GM21723 (cell line): ENCODE measurements at regions not wholly inside any gene's neighbourhood (a gene's known extent, or its start where the extent isn't known, plus 50 kb on each side); places are given as distances from the start of the nearest gene placed in this dataset.

Experiments
- ATAC-seq: cut with Tn5 transposase; IDR thresholded peaks from one replicate; pipeline ENCODE4 v1.9.1; 2021; ENCODE audit warnings: mild to moderate bottlenecking, moderate library complexity; ENCODE audit not compliant: unreplicated experiment

DNA sequence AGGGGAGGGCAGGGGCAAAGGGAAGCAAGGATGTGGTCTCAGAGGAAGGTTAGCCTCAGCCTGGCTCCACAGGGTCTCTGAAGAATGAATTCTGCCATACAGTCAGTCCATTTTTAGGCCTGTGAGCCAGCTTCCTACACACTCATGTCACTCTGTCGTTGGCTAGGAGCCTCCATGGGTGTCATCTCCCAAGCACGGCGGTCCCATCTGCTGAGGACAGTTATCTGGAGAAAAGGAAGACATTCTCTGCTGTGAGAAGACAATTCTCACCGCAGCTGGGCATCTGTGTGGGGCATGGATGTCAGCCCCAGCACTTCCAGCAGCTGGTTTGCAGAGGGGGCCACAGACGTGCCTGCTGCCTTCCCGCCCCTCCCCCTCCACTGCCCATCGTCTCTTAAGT is 167.6 kb downstream of the LINC00237 start:
- ATAC-seq, result no peak

DNA sequence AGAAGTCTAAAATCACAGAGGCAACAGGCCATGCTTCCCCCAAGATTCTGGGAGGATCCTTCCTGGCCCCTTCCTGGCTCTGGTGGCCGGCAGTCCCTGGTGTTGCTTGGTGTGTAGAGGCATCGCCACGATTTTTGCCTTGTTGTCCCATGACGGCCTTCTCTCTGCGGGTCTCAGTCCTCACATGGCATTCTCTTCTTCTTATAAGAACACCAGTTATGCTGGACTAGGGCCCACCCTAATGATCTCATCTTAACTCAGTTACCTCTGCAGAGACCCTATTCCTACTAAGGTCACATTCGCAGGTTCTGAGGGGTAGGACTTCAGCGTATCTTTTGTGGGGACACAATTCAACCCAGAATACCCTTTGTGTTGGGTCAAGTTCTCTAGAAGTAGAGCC is 168.0 kb downstream of the LINC00237 start:
- ATAC-seq, result no peak

GRCh38 chr20:20933142-20933958 is 172.8 kb downstream of the LINC00237 start:
- ATAC-seq, result no peak

- ATAC-seq, result no peak
Observed at GRCh38 chr20:20932156-20932555, 174.0 kb downstream of the LINC00237 start.

DNA sequence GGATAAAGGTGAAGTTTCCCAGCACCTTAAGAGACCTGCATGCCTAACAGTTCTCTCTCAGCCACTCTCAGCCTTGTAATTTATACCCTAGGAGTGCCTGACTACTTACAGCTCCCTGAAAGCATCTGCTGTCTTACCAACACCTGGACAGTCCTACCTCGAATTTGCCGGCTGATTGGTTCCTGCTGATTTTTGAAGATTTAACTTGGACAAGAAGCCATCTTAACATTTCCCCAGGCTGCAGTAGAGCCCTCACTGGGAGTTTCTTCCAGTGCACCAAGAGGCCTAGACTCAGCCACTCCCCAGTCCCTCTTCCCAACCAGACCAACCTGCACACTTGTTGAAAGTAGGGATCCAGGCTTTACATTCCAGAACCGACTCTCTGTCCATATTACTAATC is 174.5 kb downstream of the LINC00237 start:
- no peak for ATAC-seq

DNA sequence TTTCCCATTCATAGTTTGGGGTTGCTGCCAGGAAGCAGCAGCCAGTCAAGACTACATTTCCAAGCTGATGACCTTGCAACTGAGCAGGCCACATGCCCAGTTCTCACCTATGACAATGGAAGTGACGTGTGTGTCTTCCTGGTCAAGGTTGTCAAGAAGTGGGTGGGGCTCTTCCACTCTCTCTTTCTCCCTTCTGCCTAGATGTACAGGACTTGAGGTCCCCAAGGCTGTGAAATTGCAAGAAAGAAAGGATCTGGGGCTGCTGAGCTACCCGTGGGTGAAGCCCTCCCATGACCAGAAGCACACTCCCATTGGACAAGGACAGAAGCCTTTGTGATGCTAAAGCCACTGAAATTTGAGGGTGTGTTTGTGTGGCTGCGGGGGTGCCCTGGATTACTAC is 175.1 kb downstream of the LINC00237 start:
- no peak for ATAC-seq

DNA sequence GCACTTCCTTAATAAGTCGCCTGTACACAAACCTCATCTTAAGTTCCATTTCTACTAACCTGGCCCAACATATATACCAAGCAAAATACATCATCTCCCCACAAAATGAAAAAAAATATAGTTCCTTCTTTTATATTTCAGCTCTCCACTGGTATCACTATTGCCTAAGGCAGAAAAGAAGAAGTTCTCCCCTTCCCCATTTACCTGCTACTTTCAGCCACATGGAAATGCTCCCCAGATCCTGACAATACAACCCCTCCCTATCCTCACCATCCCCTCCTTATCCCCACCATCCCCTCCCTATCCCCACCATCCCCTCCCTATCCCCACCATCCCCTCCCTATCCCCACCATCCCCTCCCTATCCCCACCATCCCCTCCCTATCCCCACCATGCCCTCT is 175.7 kb downstream of the LINC00237 start:
- no peak for ATAC-seq

DNA sequence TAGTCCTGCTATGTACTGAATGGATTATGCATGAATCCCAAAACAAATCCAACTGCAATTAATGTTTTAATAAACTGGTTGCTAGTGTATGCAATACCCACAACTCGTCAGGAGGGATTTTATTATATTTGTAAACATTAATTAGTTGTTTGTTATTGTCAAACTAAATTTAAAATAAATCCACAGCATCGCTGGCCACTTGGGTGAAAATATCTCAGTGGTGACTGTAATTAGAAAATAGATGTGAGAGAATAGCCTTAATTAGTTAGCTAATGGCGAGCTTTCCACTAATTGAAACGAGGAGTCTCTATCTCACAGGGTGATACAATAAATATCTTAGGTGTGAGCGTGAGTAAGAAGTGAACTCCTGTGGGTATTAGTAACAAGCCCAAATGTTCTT is 176.8 kb downstream of the LINC00237 start:
- ATAC-seq, result no peak

GRCh38 chr20:20926222-20926905 is 179.8 kb downstream of the LINC00237 start:
- no peak for ATAC-seq

DNA sequence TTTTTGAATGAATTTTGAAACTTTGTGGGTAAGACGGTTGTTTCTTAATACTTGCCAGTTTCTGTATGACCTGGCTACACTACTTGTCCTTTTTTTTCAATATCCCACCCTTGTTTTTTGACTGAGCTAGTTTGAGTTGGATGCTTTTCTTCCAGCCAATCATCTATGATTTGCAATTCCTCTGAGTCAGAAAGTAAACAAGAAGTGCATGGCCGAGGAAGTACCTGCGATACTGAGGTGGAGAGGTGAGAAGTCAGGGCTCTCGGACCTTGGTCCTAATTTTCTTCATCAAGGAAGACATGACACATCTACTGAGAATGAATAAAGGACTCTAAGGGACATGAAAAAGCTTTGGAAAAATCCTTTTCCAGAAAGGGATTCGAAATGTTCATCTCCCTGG is 185.7 kb downstream of the LINC00237 start:
- ATAC-seq, result no peak

DNA sequence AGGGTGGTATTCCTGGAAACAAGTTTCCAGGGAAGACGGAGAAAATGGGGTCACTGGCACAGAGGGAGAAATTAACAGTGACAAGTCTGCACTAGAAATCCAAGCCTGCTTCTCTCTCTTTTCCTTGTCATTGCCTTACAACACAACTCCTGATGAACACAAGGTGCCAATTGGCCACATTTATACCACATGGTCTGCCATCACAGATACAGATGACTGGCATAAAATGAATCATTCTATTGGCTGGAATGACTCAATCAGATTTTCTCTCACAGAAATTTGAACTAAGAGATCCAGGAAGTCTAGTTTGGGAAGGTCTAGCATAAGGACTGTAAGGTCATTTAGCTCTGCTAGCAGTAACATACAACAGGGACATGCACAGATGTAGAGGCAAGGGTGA is 190.3 kb downstream of the LINC00237 start:
- ATAC-seq, result no peak

DNA sequence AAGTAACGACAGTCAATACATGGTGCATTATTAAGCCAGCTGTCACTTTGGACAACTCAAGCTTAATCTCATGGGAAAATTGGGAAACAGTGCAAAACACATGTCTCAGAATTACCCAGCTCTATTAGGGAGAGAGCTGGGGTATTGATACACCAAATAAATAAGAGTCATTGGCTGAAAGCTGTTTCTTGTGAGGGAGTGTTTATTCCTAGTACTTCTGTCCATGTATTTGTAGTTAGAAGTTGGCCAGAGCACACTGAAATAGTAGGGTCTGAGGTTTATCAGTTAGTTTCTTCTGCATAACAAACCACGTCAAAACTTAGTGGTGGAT is 192.0 kb upstream of the RALGAPA2 start:
- ATAC-seq, result no peak

DNA sequence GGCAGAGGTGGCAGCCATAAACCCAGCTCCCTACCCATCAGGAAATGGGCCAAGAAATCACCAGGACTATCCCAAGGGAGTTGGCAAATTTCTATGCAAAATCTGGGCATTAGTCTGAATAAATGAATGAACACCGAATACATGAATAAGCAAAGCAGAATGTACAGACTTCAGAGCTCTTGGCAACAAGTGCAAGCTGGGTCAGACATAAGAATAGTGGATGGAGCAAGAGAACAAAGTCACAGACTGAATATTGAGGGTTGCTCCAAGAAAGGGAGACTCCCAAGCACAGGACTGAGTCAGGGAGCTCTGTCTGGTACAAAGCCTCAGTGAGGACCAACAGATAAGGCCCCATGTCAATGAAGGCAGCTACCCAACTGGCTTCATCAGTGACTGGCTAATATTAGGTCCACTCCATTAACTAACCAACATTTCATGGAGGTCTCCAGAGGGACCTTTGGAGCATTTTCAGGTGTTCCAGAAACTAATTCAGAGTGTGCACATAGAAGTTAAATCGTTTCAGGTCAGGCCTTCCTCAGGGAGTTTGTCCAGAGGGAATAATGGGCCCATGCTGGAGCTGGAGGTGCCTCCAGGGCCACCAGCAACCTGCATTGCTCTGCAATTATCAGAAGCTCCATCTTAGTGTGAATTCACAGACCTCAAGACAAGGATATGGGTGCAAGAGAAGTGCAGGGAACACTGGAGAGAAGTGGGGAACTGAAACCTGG is 191.5 kb upstream of the RALGAPA2 start:
- no peak for ATAC-seq

DNA sequence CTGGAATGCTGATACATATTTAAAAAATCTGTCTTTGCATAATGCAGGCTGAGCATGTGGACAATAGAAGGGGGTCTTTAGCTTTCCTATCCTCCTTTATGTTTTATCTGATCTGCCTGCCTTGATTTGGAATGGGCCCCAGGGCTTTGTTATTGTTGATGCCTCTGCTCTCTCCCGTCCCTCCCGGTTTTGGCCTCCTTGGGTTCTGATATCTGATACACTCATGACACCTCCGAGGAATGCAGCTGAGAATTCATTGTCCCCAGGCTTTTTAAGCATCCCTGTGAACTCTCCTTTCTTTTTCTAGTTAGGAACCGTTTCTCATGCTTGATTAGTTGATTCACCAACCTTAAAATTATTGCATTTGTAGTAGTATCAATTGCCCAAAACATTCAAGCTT is 185.5 kb upstream of the RALGAPA2 start:
- ATAC-seq, result no peak

DNA sequence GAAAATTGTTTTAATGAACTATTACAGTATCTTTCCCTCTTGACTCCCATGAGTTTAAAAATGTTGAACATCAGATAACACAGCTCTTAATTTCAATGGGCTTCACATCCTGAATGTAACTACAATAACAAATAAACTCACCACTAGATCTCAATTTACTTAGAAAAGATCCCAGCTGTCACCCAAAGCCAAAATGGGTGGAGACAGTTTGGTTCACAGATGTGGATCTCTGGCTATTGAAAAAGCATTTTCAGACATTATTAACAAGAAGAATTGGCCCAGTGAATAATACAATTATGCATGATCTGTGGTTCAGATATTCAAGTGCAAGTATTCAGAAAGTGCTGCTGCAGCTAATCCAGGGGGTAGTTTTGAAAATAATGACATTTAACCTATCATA is 184.7 kb upstream of the RALGAPA2 start:
- ATAC-seq, result no peak

DNA sequence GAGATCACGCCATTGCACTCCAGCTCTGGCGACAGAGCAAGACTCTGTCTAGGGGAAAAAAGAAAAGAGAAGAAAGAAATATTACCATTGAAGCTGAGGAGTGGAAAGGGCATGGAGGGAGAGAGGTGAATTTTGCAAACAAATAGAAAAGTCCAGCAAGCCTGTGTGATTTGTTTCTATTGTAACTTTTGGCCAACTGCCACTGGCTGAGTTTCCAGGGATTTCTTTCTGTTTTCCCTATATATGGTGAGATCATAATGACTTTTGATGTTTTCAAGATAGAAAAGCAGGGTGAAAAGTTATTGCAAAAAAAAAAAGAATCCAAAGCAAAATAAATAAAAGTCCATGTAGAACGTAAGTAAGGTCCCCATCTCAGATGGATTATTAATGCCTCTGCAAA is 184.2 kb upstream of the RALGAPA2 start:
- no peak for ATAC-seq

DNA sequence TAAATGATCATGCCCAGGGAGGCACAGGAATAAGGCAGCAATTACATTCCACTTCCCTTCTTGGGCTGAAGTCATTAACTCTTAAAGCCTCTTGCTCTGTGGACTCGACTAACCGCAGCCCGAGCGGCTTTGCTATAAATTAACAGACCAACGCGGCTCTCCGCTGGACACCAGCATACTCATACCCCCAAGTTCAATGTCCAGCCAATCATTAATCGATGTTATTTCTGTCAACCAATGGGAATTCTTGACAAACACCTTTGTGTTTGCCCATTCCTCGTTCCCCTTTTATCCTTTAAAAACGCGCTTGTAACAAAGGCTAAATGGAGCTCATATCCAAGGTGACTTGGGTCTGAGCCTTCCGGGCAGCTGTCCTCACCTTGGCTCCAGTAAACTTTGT is 183.1 kb upstream of the RALGAPA2 start:
- ATAC-seq, result no peak

DNA sequence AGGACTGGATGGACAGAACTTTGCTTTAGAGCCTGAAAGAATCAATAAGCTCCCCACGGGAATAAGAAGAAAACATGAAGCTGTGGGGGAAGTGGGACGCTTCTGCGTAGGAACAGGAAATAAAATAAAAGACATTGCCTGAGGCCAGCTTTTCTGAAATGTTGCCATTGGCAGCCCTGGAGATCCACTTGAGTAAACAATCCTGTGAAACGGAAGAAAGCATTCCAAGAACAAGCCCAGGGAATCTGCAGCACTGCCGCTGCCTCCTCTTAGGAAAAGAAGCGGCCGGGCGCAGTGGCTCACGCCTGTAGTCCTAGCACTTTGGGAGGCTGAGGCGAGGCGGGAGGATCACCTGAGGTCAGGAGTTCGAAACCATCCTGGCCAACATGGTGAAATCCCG is 182.3 kb upstream of the RALGAPA2 start:
- no peak for ATAC-seq

- ATAC-seq, result no peak
Observed at GRCh38 chr20:20894280-20894679, 181.8 kb upstream of the RALGAPA2 start.

- ATAC-seq, result no peak
Observed at GRCh38 chr20:20892328-20892727, 179.9 kb upstream of the RALGAPA2 start.

- ATAC-seq, result no peak
Observed at GRCh38 chr20:20890751-20891150, 178.3 kb upstream of the RALGAPA2 start.

DNA sequence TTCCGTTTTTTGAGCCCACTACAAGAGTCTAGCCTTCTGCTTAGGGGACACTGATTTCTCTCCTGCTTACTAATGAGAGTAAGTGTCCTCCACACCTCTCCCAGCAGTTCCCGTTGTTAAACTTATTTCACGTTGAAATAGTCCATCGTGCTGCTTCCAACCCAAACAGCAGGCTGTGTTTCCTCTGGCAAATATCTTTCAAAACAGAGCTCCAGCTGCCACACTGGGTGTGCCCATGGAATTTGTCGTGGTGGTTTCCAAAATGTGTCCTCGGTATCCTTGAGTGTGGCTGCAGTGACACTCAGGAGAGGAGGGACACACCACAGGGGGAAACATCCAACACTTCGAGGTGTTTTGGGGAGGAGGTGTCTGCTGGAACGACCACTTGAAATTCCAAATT is 176.5 kb upstream of the RALGAPA2 start:
- no peak for ATAC-seq
